ENCODE measurements at regions not wholly inside any gene's neighbourhood (a gene's known extent, or its start where the extent isn't known, plus 50 kb on each side); places are given as distances from the start of the nearest gene placed in this dataset.

DNA sequence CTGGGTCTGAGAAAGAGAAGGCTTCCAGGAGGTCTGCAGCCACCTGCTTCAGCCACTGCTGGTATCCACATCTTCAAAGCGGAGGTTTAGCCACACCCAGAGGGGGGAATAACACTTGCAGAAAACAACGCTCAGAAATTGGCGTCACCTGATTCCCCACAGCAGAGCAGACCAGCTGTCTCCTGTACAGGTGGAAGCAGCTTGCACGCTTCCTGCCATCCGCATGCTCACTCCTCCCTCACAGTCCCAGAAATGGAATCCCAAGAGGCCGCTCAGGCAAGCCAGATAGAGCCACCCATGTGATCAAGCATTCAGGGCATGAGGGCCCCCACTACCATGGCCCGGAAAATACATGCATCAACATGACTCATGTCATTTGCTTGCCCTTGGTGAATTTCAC lies 112.2 kb upstream of the DIO3 start:
- DNase-seq (ENCODE audit: low read depth in 2 of 2): no peak

DNA sequence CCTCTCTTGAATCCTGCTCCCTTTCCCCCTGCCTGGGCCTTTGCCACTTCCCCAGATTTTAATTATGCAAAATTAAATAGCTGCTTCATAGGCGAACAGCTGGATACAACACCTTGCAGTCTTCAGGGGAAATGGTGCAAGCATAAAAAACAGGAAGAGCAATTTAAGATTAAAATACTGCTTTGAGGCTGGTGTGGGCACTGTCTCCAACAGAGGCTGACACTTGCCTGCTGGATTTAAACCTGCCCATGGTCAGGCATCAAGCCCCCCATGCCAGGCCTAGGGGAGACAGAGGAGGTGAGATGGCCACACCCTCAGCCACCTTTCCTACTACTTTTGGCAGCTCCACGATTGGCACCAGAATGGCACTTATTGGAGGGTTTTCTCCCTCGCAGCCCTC lies 110.1 kb upstream of the DIO3 start:
- no peak for DNase-seq (ENCODE audit: low read depth in 2 of 2)

DNA sequence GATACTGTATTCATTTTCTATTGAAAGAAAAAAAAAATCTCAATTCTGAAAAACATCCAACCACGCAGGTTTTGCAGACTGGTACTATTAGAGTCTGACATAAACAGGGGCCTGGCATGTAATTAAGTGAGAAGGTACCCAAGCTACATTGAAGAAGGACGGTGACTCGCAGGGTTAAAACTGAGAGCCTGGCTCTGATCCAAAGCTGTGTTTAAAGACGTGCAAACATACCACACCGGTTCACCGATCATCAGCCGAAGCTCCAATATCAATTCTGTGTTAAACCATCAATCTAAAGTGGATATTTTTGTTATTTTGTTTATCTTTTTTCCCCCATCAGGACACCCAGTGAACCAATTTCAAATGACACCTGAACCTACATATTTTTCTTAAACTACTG lies 108.1 kb upstream of the DIO3 start:
- DNase-seq (ENCODE audit: low read depth in 2 of 2): no peak

DNA sequence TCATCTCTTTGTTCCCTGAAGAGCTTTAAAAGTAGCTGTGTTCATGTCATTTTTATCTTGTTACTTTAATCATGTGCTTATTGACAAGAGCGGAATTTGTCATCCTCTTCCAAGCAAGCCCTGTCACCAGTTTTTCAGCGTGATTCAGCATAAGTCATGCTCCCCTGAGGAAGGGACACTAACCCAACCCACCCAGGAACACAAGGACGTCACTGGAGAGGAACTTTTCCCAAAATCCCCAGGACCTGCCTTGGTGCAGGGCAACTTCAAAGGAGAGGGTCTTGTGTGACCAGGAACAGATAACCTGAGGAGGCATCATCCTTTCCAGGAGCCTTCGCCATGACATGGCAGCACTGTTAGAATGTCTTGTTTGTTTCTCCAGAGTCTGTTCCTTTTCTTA lies 107.1 kb upstream of the DIO3 start:
- no peak for DNase-seq (ENCODE audit: low read depth in 2 of 2)

DNA sequence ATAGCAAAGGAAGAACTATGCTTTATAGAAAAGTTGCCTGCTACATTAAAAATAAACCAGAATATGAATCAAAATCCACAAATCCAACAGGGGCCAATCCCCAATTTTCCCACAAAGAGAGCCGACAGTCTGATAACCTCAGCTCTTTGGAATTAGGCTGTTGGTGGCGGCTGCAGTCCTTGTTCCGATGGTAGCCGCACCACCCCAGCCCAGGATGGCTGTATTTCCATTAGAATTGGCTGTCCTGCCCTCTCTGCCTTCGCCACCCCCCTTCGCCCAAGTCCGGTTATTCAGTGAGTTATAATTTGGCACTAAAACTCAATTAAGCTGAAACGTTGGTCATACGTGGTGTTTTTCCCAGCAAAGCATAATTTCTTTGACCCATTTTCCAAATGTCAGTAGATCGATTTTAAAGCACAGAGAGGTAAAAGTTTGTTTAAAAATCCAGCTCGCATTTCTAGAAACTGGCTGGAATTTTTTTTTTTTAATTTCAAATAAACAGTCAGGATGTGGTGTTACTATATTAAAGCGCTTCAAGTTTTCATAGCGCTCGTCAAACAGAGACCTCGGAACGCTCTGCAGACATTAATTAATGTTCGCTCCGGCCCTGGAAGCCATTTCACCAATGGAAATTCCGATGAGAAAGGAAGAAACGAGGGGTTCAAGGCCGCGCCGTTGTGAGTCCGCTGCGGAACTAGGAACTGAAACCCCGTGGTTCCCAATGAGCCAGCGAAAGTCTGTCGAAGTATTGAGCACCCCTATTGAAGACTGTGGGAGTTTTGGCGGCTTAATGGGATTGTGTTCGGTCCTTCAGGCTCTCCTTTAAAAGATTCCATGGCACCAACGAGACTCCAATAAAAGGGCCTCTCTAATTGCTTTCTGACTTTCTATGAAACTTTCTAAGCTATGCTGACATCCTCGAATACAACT lies 104.8 kb upstream of the DIO3 start:
- no peak for DNase-seq (ENCODE audit: low read depth in 2 of 2)

DNA sequence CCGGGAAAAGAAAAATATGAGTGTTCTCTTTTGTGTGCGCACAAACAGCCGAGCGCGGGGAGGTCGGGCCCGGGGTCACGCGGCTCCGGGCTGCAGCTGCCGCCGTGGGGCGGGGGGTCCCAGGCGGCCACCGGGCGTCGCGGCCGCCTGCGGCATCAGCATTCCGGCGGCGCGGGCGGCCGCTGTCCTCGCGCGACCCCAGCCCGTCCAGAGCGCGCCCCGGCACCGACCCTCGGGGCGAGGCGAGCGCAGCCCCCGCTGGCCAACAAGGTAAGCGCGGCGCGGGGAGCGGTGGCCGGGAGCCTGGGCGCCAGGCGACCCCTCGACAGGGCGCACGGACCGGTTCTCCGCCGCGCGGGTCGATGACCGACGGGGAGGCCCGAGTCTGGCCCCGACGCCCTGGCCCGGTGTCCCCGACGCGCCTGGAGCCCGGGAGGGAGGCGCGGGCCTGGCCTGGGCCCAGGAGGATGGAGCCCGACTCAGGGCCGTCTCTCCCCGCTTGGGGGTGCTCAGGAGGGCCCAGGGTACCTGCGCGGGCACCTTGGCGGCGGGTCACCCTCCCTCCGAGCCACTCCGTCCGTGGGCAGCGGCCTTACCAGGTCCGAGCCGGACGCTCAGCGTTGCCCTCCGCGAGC lies 103.9 kb upstream of the DIO3 start:
- no peak for DNase-seq (ENCODE audit: low read depth in 2 of 2)

DNA sequence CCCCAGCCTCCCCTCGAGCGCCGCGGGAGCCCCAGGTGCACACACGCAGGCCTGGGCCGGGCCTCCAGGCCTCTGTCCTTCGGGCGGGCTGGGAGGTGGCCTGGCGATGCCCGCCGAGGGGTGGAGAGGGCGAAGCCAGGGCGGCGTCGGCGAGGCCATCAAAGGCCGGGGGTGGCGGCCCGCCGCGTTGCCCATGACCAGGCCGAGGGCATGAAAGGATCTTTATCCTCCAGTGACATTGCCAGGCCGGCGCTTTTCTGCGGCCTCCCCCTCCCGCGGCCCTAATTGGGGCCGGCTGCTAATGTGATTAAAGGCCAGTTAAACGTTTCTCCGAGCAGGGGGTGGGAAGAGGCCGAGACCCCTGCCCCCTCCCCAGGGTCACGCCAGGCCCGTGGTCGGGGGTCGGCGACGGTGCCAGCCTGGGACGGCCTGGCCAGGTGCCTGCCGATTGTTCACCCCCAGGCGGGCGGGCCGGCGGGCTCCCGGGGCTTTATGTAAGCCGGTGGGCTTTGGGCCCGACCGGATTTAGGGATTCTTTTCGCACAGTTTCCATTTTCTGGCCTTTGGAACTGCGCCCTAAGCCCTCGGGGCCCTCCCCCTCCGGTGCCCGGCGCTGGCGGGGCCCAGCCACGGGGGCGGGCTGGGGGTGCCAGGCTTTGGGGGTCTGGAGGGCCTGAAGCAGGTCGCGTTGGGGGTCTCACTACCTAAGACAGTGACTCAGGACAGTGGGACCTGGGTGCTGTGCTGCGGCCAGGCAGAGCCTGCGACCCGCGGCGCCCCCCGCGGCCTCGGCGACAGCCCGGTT lies 103.2 kb upstream of the DIO3 start:
- no peak for DNase-seq (ENCODE audit: low read depth in 2 of 2)

DNA sequence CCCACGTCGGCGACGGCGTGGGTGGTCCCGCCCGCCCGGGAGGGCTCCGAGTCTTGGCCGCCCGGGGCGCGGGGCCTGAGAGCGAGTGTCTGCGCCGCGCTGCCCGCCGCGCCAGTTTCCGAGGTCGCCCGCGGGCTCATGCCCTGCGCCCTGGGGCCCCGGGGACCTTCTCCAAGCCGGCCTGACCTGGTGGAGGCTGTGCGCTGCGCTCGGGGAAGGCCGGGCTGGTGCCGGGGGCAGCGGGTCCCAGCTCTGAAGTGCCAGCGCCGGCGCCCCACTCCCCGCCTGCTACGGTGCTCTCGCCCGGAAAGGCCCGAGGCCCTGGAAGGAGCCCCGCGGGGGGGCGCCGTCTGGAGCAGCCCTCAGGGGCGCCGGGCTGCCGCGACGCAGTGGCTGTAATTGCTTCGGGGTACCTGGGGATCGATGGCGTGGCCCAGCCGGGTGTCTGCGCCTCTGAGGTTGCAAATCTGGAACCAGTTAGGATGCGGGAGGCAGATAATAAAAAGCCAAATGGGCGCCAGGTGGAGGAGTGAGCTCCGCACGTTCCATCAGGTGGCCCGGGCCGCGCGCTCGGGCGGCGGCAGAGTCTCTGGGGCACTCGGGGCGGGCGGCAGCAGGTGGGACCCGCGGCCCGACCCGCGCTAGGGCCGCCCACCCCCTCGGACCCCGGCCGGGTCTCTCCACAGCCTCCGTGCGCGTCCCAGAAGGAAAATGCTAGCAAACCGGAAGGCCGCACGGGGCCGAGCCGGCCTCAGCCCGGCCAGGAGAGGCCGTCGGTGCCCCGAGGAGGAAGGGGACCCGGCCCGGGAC lies 102.3 kb upstream of the DIO3 start:
- no peak for DNase-seq (ENCODE audit: low read depth in 2 of 2)

DNA sequence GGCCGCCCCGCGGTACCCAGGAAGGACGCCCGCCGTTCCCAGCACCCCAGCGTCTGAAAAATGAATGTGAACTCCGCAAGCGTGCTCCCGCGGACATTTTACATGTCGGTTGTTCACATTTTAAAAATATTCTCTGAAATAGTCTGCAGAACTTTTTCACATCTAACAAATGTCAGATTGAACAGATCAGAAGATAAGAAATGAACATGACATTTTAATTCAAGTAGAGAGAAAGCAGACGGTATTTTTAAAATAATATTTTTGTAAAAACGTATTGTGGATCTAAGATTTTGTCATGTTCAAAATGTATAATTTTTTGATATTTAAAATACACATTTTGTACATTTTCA lies 101.8 kb upstream of the DIO3 start:
- no peak for DNase-seq (ENCODE audit: low read depth in 2 of 2)

DNA sequence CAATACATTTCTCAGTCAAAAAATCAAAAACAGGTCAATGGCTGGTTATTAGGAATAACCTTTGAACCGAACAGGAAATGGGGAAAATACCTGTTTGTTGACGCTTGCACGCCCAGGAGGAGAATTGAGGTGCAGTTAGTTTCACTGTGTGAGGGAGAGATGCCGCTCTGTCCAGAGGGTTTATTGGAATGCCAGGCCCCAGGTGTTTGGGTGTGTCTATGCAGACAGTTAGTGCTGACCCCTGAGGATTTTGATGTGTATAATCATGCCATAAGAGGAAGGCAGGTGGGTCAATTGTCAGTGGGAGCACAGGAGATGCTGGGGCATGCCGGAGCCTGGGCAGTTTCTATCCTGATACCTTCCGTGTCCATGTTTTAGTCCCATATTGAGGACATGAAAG lies 100.8 kb upstream of the DIO3 start:
- no peak for DNase-seq (ENCODE audit: low read depth in 2 of 2)

DNA sequence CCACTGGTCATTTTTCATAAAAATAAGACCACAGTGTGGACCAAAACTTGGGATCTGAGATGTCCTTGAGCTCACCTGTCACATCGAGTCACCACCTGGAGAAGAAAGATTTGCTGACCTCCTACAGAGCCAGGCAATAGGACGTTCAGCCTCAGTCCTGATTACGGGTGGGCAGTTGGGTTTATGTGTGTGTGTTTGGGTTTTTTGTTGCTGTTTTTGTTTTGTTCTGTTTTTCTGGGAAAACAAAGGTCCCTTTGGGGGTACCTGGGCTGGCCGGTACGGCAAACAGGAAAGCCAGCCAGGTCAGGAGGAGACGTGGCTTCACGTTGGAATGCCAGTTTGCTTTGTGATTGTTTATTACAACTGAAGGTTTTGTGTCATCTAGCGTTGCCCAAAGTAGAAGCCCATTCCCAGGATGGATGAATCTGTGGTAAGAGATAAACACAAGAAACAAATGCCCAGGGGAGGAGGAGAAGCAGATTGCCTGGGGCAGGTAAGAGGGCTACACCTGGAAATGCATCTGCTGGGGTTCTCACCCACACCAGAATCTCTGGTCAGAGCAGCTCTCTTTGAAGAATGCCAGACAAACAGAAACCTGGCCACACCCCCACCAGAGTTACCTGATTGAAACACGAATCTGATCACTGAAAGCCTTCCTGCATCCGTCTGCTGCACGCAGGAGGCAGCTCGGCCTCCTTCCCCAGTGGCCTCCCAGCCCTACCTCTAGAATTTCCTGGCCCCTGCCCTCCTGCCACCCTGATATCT lies 100.1 kb upstream of the DIO3 start:
- DNase-seq (ENCODE audit: low read depth in 2 of 2): no peak

DNA sequence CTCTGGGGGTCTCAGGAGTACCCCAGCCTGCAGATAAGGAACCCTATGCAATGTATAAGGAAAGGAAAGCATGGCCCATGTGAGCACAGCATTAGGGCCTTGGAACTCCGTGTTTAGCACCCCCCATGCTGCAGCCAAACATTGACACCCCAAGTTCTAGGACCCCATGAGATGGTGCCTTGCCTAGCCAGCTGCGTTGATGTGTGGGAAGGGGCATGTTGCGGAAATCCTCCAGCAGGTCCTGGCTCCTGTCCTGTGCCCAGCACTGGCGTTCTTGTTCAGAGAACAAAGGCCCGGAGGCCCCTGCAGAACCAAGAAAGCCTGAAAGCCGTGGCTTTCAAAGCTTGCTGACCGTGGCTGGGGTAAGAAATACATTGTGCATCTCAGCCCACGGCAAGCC lies 99.4 kb upstream of the DIO3 start:
- no peak for DNase-seq (ENCODE audit: low read depth in 2 of 2)

DNA sequence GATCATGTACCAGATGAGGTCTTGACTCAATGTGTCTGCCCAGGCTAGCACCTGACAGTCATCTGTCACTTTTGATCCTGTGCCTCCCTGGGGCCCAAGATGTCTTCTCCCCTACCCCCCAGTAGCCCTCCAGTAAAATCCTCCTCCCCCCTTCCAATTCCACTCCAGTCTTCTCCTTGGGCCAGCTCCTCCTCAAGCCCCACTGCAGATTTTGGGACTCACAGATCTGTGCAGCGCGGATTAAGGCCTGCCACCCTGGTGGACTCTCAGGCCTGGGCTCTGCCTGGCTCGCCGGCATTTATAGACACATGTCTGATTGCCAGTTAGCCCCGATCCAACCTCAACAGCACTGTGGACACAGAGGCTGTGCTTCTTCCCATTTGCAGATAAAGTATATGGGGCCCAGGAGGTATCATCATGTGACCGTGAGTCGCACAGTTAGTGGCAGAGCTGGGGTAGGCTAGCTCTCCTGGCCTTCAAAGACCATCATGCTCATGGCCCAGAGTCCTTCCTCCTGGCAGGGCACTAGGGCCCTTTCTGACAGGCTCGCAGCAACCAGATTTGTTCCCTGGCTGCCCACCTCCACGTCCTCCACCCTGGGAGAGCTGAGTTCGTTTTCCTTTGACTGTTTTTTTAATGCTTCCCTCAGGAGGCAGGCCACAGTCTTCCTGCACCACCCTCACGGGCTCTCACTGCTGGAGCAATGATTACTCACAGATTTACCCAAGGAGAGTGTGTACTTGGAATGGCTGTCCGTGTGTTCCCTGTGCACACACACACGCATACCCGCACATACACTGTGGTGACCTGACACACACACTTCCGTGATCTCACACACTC lies 98.3 kb upstream of the DIO3 start:
- DNase-seq (ENCODE audit: low read depth in 2 of 2): no peak

DNA sequence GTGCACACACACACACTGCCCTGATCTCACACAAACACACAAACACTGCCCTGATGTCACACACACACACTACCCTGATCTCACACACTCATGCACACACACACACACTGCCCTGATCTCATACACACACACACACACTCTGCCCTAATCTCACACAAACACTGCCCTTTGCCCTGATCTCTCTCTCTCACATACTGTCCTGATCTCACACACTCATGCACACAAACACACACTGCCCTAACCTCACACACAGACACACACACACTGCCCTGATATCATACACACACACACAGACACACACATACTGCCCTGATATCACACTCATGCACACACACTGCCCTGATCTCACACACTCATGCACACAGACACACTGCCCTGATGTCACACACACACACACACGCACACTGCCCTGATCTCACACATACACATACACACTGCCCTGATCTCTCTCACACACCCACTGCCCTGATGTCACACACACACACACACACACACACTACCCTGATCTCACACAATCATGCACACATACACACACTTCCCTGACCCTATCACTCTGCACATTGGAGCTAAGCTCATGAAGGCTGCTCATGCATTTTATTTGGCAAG lies 97.6 kb upstream of the DIO3 start:
- DNase-seq (ENCODE audit: low read depth in 2 of 2): no peak

DNA sequence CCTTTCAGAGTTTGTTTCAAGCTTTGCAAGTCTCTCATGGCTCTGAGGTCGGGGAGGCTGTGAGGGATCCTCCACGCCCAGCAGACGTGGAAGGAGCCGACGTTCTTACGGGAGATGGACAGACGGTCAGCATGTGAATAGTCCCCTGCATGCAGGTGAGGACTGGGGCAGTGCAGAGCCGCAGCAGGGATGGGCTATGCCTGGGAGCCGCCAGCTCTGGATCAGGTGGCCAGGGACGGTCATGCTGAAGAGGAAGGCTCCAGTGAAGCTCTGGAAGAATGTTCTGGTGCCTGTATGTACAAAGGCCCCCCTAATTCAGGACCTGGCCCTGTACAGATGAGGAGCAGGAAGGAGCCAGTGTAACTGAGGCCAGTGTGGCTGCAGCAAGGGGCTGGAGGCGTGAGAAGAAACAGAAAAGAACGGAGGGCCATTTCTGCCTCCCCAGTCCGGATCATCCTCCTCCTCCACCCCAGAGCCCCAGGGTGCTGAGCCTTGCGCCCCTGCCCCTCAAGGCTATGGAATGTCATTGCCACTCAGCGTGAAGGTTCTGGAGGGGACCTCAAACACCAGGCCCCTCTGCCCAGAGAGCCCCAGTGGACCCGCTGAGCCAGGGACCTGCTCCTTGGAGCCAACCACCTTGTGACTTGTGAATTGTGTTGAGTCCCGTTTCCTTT lies 96.8 kb upstream of the DIO3 start:
- no peak for DNase-seq (ENCODE audit: low read depth in 2 of 2)

DNA sequence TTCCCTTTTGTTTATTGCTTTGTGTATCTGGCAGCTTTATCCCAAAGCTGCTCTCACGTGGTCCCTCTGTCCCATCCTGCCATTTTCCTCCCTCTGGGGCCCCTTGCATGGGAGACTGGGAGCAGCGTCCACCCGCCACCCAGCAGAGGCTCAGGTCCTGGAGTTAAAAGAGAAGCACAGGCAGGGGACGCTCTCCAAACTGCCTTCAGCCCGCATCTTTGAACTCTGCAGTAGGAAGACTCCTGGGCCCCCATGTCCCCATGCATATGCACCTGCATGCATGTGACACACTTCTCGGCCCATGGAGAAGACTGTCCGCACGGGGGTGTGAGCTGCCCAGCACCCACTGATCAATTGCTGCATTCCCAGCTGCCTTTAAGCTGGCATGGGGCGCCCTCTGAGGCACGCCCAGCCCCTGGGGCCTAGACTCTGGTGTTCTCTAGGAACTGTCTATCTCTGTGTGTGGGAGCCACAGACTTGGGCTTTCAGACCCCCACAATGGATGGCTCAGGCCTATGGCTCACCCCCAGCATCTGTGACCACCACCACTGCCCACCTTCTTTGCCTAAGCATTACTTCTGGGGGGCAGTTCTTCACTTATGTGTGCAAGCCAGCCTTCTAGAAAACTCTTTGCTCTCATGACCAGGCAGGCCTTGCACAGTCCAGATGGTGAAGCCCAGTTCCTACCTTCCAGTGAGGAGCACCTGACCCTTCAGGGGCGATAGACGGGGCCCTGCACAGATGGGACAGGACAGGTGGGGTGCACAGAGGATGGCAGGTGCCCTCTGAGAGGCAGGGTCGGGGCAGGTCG lies 96.1 kb upstream of the DIO3 start:
- DNase-seq (ENCODE audit: low read depth in 2 of 2): no peak

DNA sequence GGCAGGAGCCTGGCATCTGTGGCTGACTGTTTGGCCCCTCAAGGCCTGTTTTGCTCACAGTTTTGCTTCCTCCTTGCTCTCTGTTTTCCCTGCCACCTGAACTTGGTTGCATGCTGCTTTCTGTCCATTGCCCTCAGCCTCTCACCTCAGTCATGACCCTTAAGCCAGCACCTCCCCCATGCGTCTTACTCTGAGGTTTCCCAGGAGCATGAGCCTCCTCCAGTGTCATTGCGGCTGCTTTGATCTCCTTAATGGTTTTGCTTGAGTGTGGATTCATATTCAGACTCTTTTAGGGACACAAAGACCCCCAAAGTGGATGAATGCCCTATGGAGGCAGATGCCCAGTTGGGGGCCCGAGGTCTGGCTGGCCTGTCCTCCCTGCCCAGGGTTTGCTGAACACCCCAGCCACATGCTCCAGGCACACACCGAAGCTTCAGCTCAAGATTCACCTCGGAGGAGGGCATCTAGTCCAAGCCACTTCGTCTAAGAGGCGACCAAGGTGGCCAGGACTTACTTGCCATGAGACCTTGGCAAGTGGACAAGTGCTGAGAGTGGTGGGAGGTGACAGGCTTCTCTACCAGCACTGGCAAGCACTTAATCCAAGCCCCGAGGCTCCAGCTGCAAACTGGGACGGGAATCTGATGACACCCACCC lies 95.4 kb upstream of the DIO3 start:
- DNase-seq (ENCODE audit: low read depth in 2 of 2): no peak

Measured in stimulated activated CD8-positive, alpha-beta memory T cell treated with anti-CD3 and anti-CD28 coated beads, Interleukin-15, amount 100 ng/mL, for 4 hours (primary cell).